DOHH2 (cell line): ENCODE measurements at regions not wholly inside any gene's neighbourhood (a gene's known extent, or its start where the extent isn't known, plus 50 kb on each side); places are given as distances from the start of the nearest gene placed in this dataset.

ENCODE experiments used
- H3F3A ChIP-seq: fragments of 200-600 bp; sonication (generic), shearing (Covaris generic); 2 replicates; pipeline ENCODE4 v1.6.0; 2016; ENCODE audit warnings: antibody characterized with exemption, mild to moderate bottlenecking; ENCODE audit not compliant: control insufficient read depth, insufficient read depth
- H3K27ac ChIP-seq: fragments of 200-600 bp; sonication (generic); 2 replicates; pipeline ENCODE4 v1.5.1; 2014; ENCODE audit warnings: low read depth, mild to moderate bottlenecking, low read length, moderate library complexity
- H3K27me3 ChIP-seq: fragments of 200-600 bp; sonication (generic); 2 replicates; pipeline ENCODE4 v1.6.1; 2014; ENCODE audit warnings: mild to moderate bottlenecking, low read length, mixed read lengths; ENCODE audit not compliant: control insufficient read depth
- H3K36me3 ChIP-seq: fragments of 200-600 bp; sonication (generic); 2 replicates; pipeline ENCODE4 v1.6.1; 2014; ENCODE audit warnings: mild to moderate bottlenecking, low read length, moderate library complexity, mixed read lengths; ENCODE audit not compliant: control insufficient read depth
- H3K4me1 ChIP-seq: fragments of 200-600 bp; sonication (generic); 2 replicates; pipeline ENCODE4 v1.6.1; 2014; ENCODE audit warnings: mild to moderate bottlenecking, low read length, mixed read lengths; ENCODE audit not compliant: control insufficient read depth
- H3K4me2 ChIP-seq: fragments of 200-600 bp; sonication (generic); 2 replicates; pipeline ENCODE4 v1.6.0; 2014; ENCODE audit warnings: mild to moderate bottlenecking, low read length, moderate library complexity
- H3K4me3 ChIP-seq: fragments of 200-600 bp; sonication (generic); 2 replicates; pipeline ENCODE4 v1.5.1; 2014; ENCODE audit warnings: mild to moderate bottlenecking, low read length, mixed read lengths
- H3K79me2 ChIP-seq: fragments of 200-600 bp; sonication (generic); 2 replicates; pipeline ENCODE4 v1.6.1; 2014; ENCODE audit warnings: mild to moderate bottlenecking, low read length, mixed read lengths; ENCODE audit not compliant: control insufficient read depth
- H3K9me2 ChIP-seq: fragments of 200-600 bp; sonication (generic); replicated peaks from 2 replicates; pipeline ENCODE4 v1.6.1; 2014; ENCODE audit warnings: mild to moderate bottlenecking, low read length, mixed read lengths; ENCODE audit not compliant: control insufficient read depth
- H3K9me3 ChIP-seq: fragments of 200-600 bp; sonication (generic); 2 replicates; pipeline ENCODE4 v1.6.1; 2014; ENCODE audit warnings: antibody characterized with exemption, low read length, mixed read lengths; ENCODE audit not compliant: control insufficient read depth, insufficient read depth
- H4K20me1 ChIP-seq: fragments of 200-600 bp; sonication (generic); 2 replicates; pipeline ENCODE4 v1.6.0; 2014; ENCODE audit warnings: low read depth, mild to moderate bottlenecking, antibody characterized with exemption, low read length, moderate library complexity; ENCODE audit not compliant: control insufficient read depth, insufficient read depth
- CTCF ChIP-seq: fragments of 200-600 bp; sonication (generic); IDR thresholded peaks from one replicate; pipeline ENCODE4 v1.5.1; 2014; ENCODE audit warnings: antibody characterized with exemption, mild to moderate bottlenecking, low read depth, low read length; ENCODE audit not compliant: poor library complexity, severe bottlenecking
- EZH2phosphoT487 ChIP-seq: fragments of 200-600 bp; sonication (generic); IDR thresholded peaks from 2 replicates; pipeline ENCODE4 v1.6.1; 2017; ENCODE audit warnings: borderline replicate concordance, mild to moderate bottlenecking, antibody characterized with exemption, low read length, moderate library complexity, mixed read lengths

DNA sequence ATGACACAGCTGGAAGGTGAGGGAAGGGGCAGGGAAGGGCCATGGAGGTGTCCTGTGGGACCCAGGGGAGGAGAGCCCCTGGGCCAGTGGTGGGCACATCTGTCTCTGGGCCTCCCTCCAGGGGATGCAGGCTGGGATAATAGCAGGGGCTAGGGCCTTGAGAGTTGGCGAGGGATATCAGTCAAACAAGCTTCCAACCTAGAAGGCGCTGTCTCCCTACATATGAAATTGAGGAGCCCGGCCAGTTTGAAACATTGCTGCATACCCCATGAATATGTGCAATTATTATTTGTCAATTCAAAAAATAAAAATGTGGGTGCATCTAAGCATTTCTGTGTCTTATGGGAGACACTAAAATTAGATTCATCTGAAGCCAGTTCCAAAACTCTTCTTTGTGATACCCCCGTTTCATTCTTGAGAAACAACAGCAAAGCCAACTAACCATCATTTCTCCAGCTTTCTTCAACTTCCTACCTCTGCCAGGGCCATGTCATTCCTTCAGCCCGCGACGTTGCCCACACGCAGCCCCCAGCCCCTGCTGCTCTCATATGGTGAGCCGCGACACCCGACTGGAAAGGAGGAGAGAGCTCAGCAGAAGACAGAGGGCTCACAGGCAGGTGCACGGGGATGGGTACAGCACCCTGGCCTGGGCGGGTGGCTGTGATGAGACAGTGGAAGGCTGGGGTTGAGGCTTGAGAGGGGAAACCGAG, 418.7 kb downstream of the GLRX3 start:
- no peaks in the 10 kb centered on the region for H3K27me3 ChIP-seq
- H4K20me1 ChIP-seq, result no peaks in the 10 kb centered on the region
- TF ChIP-seq CTCF (no peak), EZH2phosphoT487 (no peak)
- H3K9me3 ChIP-seq, result no peaks in the 10 kb centered on the region
- no peaks in the 10 kb centered on the region for H3F3A ChIP-seq
- no peaks in the 10 kb centered on the region for H3K9me2 ChIP-seq
- H3K4me1 ChIP-seq, result no peaks in the 10 kb centered on the region
- no peaks in the 10 kb centered on the region for H3K36me3 ChIP-seq
- no peak overlapping the region for H3K27ac ChIP-seq
- no peaks in the 10 kb centered on the region for H3K79me2 ChIP-seq
- no peak overlapping the region for H3K4me2 ChIP-seq
- H3K4me3 ChIP-seq, result no peak overlapping the region

- no peak for TF ChIP-seq EZH2phosphoT487
- no peak for TF ChIP-seq CTCF
- Histone ChIP-seq H3F3A (no peaks in the 10 kb centered on the region), H3K4me3 (no peak overlapping the region), H3K9me3 (no peaks in the 10 kb centered on the region), H3K27me3 (no peaks in the 10 kb centered on the region), H3K79me2 (no peaks in the 10 kb centered on the region), H3K4me1 (no peaks in the 10 kb centered on the region), H3K27ac (no peak overlapping the region), H3K9me2 (no peaks in the 10 kb centered on the region), H3K36me3 (no peaks in the 10 kb centered on the region), H3K4me2 (no peak overlapping the region), H4K20me1 (no peaks in the 10 kb centered on the region)
These were observed 419.2 kb downstream of the GLRX3 start for GRCh38 chr10:130555411-130555750.

DNA sequence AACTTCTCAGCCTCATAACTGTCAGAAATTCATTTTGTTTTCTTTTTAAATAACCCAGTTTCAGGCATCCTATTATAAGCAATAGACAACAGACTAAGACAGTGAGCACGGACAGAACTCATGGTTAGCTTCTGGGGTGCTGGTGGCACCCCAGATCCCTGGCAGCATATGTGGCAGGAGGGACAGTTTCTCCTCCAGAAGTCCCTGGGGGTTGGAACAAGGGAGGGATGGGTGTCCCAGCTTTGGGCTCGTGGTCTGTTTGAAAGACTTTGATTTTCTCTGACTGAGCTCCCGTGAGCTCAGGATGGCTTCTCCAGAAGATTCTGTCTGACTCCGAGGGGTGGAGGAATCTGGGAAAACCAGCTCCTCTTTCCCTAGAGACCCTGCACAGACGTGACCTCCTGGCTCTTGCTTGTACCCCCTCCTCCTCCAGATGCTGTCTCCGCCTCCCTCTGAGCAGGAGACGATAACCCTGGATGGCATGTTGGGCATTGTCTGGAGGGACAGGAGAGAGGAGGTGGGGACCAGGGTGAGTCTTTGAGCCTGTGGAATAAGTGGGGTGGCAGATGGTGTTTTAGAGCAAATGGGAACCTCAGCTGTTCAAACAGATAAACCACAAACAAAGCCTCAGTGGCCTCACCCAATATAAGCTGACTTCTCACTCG, 421.1 kb downstream of the GLRX3 start:
- H4K20me1 ChIP-seq, result no peaks in the 10 kb centered on the region
- H3K79me2 ChIP-seq, result no peaks in the 10 kb centered on the region
- H3K4me1 ChIP-seq, result no peaks in the 10 kb centered on the region
- no peak overlapping the region for H3K27ac ChIP-seq
- H3K27me3 ChIP-seq, result no peaks in the 10 kb centered on the region
- no peak for TF ChIP-seq CTCF
- no peak for TF ChIP-seq EZH2phosphoT487
- no peaks in the 10 kb centered on the region for H3K36me3 ChIP-seq
- no peaks in the 10 kb centered on the region for H3K9me3 ChIP-seq
- no peak overlapping the region for H3K4me3 ChIP-seq
- no peaks in the 10 kb centered on the region for H3K9me2 ChIP-seq
- no peak overlapping the region for H3K4me2 ChIP-seq
- H3F3A ChIP-seq, result no peaks in the 10 kb centered on the region
